ENCODE measurements at regions not wholly inside any gene's neighbourhood (a gene's known extent, or its start where the extent isn't known, plus 50 kb on each side); places are given as distances from the start of the nearest gene placed in this dataset.

DNA sequence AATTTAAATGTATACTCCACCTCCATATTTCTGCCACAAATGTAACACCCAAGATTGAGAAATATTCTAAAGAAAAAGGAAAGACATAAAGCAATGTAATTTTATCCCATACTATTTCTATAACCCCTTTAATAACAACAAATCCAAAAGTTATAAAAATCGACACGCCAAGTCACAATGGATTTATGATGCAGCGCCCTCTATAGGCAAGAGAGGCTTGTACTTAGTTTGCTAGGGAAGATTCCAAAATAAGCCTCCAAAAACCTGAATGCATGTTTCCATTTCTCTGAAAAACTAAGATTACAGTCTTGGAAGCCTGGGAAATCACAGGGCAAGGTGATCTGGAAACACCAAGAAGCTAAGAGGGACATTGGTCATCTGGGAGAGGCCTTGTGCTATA is 1389.3 kb downstream of the CDY2B start:
- no peak for TF ChIP-seq POLR2A (IDR thresholded peaks at IDR 0.05)
- TF ChIP-seq, protein P1, sequence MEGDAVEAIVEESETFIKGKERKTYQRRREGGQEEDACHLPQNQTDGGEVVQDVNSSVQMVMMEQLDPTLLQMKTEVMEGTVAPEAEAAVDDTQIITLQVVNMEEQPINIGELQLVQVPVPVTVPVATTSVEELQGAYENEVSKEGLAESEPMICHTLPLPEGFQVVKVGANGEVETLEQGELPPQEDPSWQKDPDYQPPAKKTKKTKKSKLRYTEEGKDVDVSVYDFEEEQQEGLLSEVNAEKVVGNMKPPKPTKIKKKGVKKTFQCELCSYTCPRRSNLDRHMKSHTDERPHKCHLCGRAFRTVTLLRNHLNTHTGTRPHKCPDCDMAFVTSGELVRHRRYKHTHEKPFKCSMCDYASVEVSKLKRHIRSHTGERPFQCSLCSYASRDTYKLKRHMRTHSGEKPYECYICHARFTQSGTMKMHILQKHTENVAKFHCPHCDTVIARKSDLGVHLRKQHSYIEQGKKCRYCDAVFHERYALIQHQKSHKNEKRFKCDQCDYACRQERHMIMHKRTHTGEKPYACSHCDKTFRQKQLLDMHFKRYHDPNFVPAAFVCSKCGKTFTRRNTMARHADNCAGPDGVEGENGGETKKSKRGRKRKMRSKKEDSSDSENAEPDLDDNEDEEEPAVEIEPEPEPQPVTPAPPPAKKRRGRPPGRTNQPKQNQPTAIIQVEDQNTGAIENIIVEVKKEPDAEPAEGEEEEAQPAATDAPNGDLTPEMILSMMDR (IDR thresholded peaks at IDR 0.05), result no peak
- TF ChIP-seq POLR2AphosphoS5 (IDR thresholded peaks at IDR 0.05), result no peak

Data from prostate gland (tissue), 2 donors.